Omental fat pad (tissue), 3 donors: ENCODE measurements at regions not wholly inside any gene's neighbourhood (a gene's known extent, or its start where the extent isn't known, plus 50 kb on each side); places are given as distances from the start of the nearest gene placed in this dataset.
"Not testable (repeated sequence)": the region's sequence is repeated elsewhere in the genome, so short reads cannot be mapped to it uniquely, and the experiment has no call there.

Experiments used
- ATAC-seq: fragments of 150-250 bp; one replicate; pipeline ENCODE4 v1.9.1; 2016; ENCODE audit warnings: mild to moderate bottlenecking, moderate library complexity; ENCODE audit not compliant: low FRiP score
- DNase-seq: peaks from one replicate; pipeline ENCODE4 v3.0.0-alpha.2; 2019; ENCODE audit warnings: low spot score
- TF ChIP-seq, protein P1 (sequence below), 3 donors: fragments of 450-650 bp; IDR thresholded peaks; one replicate each; pipeline ENCODE4 v1.5.1; 2016 to 2017; ENCODE audit warnings: antibody characterized with exemption in 3 of 3, mild to moderate bottlenecking in 3 of 3, moderate library complexity in 2 of 3

- TF ChIP-seq, protein P1, sequence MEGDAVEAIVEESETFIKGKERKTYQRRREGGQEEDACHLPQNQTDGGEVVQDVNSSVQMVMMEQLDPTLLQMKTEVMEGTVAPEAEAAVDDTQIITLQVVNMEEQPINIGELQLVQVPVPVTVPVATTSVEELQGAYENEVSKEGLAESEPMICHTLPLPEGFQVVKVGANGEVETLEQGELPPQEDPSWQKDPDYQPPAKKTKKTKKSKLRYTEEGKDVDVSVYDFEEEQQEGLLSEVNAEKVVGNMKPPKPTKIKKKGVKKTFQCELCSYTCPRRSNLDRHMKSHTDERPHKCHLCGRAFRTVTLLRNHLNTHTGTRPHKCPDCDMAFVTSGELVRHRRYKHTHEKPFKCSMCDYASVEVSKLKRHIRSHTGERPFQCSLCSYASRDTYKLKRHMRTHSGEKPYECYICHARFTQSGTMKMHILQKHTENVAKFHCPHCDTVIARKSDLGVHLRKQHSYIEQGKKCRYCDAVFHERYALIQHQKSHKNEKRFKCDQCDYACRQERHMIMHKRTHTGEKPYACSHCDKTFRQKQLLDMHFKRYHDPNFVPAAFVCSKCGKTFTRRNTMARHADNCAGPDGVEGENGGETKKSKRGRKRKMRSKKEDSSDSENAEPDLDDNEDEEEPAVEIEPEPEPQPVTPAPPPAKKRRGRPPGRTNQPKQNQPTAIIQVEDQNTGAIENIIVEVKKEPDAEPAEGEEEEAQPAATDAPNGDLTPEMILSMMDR (IDR thresholded peaks at IDR 0.05) = no peak
- no peak for ATAC-seq
Observed at GRCh38 chr4:177242651-177243286, 66.9 kb upstream of the NEIL3 start.

DNA sequence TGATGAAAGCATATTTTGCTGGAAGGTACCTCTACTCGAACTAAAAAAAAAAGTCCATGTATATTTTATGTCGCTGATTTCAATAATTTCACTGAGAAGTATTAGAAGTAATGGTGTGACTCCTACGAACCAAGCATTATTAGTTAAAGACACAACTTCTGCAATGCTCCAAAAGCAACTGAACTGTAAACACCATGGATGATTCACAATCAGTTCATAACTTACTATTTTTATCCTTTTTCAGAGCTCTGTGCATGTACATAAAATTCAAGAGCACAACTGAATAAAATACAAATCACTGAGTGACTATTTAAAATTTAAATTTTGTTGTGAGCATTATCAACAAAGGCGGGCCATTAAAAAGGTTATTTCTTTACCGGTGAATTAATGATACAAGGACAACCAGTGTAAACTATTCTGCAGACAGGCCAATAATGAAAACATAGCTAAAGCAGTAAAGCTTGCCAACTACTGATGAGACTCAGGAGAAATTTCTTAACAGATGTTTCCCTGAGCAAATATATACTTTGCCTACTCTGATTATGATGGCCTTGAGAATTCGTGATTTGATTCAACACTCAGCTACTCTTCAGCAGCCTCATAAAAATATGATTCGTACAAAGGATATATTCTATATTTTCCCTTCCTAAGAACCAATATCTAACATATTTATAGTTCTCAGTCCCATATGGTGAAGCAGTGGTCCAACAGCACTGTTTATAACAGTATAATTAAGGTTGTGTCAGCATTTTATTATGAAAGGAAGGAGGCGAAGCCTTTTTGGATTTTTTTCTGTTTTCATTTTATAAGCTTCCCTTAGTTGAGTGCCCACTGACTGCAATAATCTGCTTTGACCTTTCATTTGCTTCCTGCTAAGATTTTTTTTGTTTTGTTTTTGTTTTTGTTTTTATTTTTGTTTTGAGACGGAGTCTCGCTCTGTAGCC lies 62.8 kb upstream of the NEIL3 start:
- DNase-seq = no peak
- ATAC-seq = no peak
- TF ChIP-seq, protein P1 (IDR thresholded peaks at IDR 0.05) = no peak

More at GRCh38 chr4:177242651-177243286, 66.9 kb upstream of the NEIL3 start:
- no peak for DNase-seq

DNA sequence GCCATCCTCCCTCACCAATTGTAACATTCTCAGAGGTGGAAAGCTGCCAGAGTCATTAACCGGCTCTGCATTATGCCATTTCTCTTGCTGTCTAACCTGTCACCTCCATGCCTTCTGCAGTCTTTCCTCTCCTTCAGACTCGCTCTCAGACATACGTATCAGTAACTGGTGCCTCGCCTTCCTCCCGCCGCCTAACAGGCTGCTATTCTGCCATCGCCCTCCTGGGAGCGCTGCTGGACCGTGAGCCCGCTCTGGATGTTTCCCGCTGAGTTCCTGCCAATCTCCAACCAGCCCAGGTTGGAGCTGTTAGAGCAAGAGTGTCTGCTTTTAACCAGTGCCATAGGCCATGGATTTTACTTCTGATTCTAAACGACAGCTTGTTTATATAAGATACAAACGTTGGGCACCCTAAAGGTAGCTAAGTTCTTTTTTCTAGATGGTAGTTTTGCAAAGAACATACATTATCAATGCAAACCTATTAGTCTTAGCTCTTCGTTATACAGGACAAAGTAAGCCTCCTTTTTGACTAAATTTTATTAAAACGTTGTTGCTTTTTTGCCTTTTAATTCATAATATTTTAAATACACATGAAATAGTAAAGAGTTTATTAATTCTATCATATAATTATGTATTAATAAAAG lies 59.5 kb upstream of the NEIL3 start:
- peak; percentile 31 for DNase-seq
- peak; percentile 86 for ATAC-seq
- TF ChIP-seq, protein P1 (IDR thresholded peaks at IDR 0.05) = peak in 1 of 3 donors; percentile 33

DNA sequence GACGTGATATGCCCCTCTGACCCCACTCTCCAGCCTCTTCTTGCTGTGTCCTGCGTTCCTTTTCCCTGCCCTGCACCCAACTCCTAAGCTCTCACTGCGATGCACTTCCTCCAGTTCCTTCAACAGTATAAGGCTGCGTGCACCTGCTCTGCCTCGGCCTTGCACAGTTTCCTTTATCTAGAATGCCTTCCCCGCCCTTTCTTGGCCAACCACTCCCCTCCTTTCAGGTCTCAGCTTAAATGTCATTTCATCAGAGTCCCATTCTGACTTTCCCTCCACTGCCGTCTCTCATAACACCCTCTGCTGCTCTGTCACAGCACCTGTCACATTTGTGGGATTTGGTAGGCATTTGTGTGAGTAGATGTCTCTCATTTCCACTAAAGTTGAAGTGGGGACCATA lies 58.4 kb upstream of the NEIL3 start:
- ATAC-seq (no peak), DNase-seq (no peak)
- TF ChIP-seq, protein P1 (IDR thresholded peaks at IDR 0.05) = no peak

DNA sequence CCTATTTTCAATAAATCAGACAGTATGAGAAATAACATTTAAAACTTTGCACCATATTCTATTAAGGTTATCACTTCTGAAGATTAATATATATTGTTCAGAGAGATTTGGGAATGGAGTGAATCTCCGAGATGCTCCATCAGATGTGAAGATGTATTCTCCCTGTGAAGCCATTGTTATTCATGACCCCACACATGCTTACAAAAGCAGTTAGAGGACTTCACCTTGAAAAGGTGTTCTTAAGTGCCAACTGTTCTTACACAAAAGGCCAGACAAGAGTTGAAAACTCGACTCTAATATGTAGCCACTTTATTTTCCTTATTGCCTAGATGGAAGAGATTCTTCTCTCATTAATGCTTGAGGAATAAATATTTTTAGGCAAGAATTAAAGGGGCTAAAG lies 54.3 kb upstream of the NEIL3 start:
- TF ChIP-seq, protein P1 (IDR thresholded peaks at IDR 0.05) = no peak

GRCh38 chr4:177256950-177257349 lies 52.7 kb upstream of the NEIL3 start:
- ATAC-seq (no peak), DNase-seq (no peak)
- TF ChIP-seq, protein P1 (IDR thresholded peaks at IDR 0.05) = no peak

More for the DNA sequence above, 54.3 kb upstream of the NEIL3 start:
- no peak for ATAC-seq
- no peak for DNase-seq

GRCh38 chr4:177259466-177259865 lies 50.2 kb upstream of the NEIL3 start:
- DNase-seq = not testable (repeated sequence)

More at GRCh38 chr4:177259466-177259865, 50.2 kb upstream of the NEIL3 start:
- not testable (repeated sequence) for ATAC-seq
